H7 (cell line): ENCODE measurements at regions not wholly inside any gene's neighbourhood (a gene's known extent, or its start where the extent isn't known, plus 50 kb on each side); places are given as distances from the start of the nearest gene placed in this dataset.

ENCODE experiments used
- DNase-seq: peaks from one replicate; pipeline ENCODE4 v3.0.0; 2012
- H3K27me3 ChIP-seq: 2 replicates; pipeline ENCODE4 v1.6.0; 2011; ENCODE audit warnings: mild to moderate bottlenecking, low read length; ENCODE audit not compliant: control insufficient read depth, insufficient read depth
- H3K36me3 ChIP-seq: replicated peaks from 2 replicates; pipeline ENCODE4 v1.5.1; 2011; ENCODE audit warnings: low read length; ENCODE audit not compliant: control insufficient read depth, insufficient read depth
- H3K4me3 ChIP-seq: 2 replicates; pipeline ENCODE4 v1.5.1; 2011; ENCODE audit warnings: low read depth, mild to moderate bottlenecking, control low read depth, low read length, moderate library complexity; ENCODE audit not compliant: insufficient read depth

DNA sequence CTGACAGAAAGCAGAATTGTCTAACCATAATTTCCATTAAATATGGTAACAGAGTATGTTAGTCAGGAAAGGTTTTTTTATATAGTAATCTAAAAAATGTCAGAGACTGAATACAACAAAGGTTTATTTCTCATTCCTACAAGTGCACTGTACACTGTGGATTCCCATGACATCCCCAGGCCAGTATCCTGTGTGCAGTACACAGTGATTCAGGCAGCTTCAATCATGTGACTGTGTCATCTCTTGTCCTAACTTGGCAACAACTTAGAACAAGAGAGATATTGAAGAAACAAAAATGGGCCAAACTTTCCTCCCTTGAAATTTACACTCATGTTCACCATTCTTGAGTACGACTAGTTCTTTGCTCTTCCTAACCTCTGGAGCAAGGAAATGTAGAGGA, 189.8 kb upstream of the SEMA3A start:
- no peak for DNase-seq
- no peaks in the 10 kb centered on the region for H3K36me3 ChIP-seq
- H3K4me3 ChIP-seq = no peak overlapping the region
- no peaks in the 10 kb centered on the region for H3K27me3 ChIP-seq

DNA sequence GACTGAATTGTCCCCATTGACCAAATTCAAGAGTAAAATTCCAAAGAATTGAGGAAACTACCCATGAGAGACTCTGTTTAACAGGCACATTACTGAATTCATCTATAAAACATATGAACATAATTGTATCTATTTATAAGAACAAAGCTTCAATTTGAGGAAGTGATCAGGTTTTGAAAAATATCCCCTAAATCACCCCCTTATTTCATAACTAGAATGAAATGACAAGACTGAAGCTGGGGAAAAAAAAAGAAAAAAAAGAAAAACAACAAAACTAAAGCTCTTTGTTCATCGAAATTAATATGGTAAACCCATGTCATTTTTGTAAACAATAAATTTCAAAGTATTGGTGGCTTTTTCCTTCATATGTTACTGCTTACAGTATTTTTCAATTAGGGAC, 184.9 kb upstream of the SEMA3A start:
- Histone ChIP-seq H3K27me3 (no peaks in the 10 kb centered on the region), H3K4me3 (no peak overlapping the region), H3K36me3 (no peaks in the 10 kb centered on the region)
- no peak for DNase-seq

GRCh38 chr7:84372712-84373111, 178.1 kb upstream of the SEMA3A start:
- no peaks in the 10 kb centered on the region for H3K27me3 ChIP-seq
- no peaks in the 10 kb centered on the region for H3K36me3 ChIP-seq
- no peak overlapping the region for H3K4me3 ChIP-seq
- DNase-seq = no peak

- Histone ChIP-seq H3K27me3 (no peaks in the 10 kb centered on the region), H3K36me3 (no peaks in the 10 kb centered on the region), H3K4me3 (no peak overlapping the region)
- no peak for DNase-seq
Observed at GRCh38 chr7:84372155-84372621, 177.6 kb upstream of the SEMA3A start.

DNA sequence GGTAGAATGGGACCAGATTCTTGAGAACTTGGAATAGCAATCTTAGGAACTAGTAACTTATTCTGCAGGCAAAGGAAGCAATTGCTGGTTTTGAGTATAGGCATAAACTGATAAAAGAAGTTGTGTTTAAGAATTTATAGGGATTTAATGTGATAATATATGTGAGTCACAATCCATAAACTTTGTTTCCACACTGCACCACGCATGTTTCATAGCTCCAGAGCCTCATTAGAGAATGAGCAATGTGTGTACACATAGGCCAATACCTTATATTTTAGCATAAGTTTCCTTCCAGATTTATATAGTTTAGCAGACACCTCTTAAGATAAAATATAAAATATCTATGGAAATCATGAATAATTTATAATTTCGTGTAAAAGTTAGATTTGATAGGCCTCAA, 175.5 kb upstream of the SEMA3A start:
- DNase-seq = no peak
- Histone ChIP-seq H3K27me3 (no peaks in the 10 kb centered on the region), H3K4me3 (no peak overlapping the region), H3K36me3 (no peaks in the 10 kb centered on the region)

GRCh38 chr7:84368122-84368521, 173.5 kb upstream of the SEMA3A start:
- no peak for DNase-seq
- no peaks in the 10 kb centered on the region for H3K27me3 ChIP-seq
- no peak overlapping the region for H3K4me3 ChIP-seq
- no peaks in the 10 kb centered on the region for H3K36me3 ChIP-seq

- Histone ChIP-seq H3K4me3 (no peak overlapping the region), H3K36me3 (no peaks in the 10 kb centered on the region), H3K27me3 (no peaks in the 10 kb centered on the region)
- no peak for DNase-seq
Observed at GRCh38 chr7:84364708-84365107, 170.1 kb upstream of the SEMA3A start.

GRCh38 chr7:84363741-84364140, 169.2 kb upstream of the SEMA3A start:
- Histone ChIP-seq H3K36me3 (no peaks in the 10 kb centered on the region), H3K27me3 (no peaks in the 10 kb centered on the region), H3K4me3 (no peak overlapping the region)
- DNase-seq = no peak

- DNase-seq = no peak
- Histone ChIP-seq H3K27me3 (no peaks in the 10 kb centered on the region), H3K36me3 (no peaks in the 10 kb centered on the region), H3K4me3 (no peak overlapping the region)
Observed at GRCh38 chr7:84362828-84363227, 168.2 kb upstream of the SEMA3A start.

GRCh38 chr7:84362360-84362759, 167.8 kb upstream of the SEMA3A start:
- Histone ChIP-seq H3K4me3 (no peak overlapping the region), H3K27me3 (no peaks in the 10 kb centered on the region), H3K36me3 (no peaks in the 10 kb centered on the region)
- DNase-seq = no peak

DNA sequence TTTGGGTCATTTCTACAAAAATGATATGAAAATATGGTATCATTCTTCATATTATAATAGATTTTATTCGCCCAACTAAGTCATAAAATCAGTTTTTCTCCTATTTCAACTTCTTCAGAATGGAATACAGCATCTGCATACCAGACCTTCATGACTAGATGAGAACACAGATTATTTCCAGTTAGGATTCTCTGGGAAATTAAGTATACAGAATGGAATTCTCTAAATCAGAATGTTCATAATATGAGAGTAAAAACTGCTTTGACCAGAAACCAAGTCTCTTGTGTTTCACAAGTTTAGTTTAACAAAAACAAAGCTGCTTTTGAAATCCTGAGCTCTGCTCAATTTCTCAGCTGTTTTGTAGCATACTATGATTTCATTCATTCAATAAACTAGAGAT, 160.3 kb upstream of the SEMA3A start:
- DNase-seq = no peak
- Histone ChIP-seq H3K27me3 (no peaks in the 10 kb centered on the region), H3K36me3 (no peaks in the 10 kb centered on the region), H3K4me3 (no peak overlapping the region)

DNA sequence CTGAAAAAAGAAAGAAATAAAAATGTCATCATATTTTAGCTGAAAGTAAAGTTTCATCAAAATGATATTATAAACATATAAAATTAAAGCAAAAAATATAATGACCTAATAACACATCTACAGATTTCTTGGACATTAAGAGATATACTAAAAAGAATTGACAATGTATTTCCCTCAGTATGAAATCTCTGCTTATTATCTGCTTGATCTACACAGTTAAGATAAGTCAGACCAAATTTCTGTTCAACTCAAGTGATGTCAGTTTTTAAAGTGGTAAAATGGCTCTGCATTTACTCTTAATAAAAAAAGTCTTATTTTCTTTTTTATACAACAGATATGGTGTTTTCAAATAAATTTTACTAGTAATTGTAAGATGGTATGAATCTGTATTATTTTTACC, 159.4 kb upstream of the SEMA3A start:
- no peak overlapping the region for H3K4me3 ChIP-seq
- H3K36me3 ChIP-seq = no peaks in the 10 kb centered on the region
- H3K27me3 ChIP-seq = no peaks in the 10 kb centered on the region
- no peak for DNase-seq

GRCh38 chr7:84339306-84339705, 144.7 kb upstream of the SEMA3A start:
- no peaks in the 10 kb centered on the region for H3K27me3 ChIP-seq
- H3K36me3 ChIP-seq = no peaks in the 10 kb centered on the region
- DNase-seq = no peak
- H3K4me3 ChIP-seq = no peak overlapping the region

- H3K27me3 ChIP-seq = no peaks in the 10 kb centered on the region
- no peak overlapping the region for H3K4me3 ChIP-seq
- no peak for DNase-seq
- H3K36me3 ChIP-seq = no peaks in the 10 kb centered on the region
Observed at GRCh38 chr7:84337429-84337828, 142.8 kb upstream of the SEMA3A start.

- Histone ChIP-seq H3K36me3 (no peaks in the 10 kb centered on the region), H3K27me3 (no peaks in the 10 kb centered on the region), H3K4me3 (no peak overlapping the region)
- no peak for DNase-seq
Observed at GRCh38 chr7:84336766-84337165, 142.2 kb upstream of the SEMA3A start.

DNA sequence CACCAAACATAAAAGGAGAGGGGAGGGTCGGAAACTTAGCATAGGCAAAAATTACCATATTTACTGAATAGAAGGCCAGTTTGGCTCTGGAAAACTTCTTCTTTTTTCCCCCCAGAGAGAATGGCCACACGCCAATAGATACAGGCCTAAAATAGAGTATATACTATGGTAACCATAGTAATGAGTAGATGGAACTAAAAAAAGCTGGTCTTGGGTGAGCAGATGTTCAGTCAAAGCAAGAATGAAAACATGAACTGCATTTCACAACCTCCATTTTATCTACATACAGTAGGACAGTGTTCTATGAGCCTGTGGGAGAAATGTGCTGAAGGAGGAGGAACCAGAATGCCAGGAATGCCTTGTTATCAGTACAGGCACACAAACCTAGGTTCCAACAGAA, 141.7 kb upstream of the SEMA3A start:
- no peak for DNase-seq
- no peak overlapping the region for H3K4me3 ChIP-seq
- no peaks in the 10 kb centered on the region for H3K36me3 ChIP-seq
- no peaks in the 10 kb centered on the region for H3K27me3 ChIP-seq
